Neural progenitor cell (in vitro differentiated cells): ENCODE measurements at regions not wholly inside any gene's neighbourhood (a gene's known extent, or its start where the extent isn't known, plus 50 kb on each side); places are given as distances from the start of the nearest gene placed in this dataset.

Source experiments
- DNase-seq: peaks from one replicate; pipeline ENCODE4 v3.0.0-alpha.2; 2016; ENCODE audit warnings: low spot score
- H2AFZ ChIP-seq: fragments of 200-600 bp; sonication (generic); replicated peaks from 2 replicates; pipeline ENCODE4 v1.6.1; 2016; ENCODE audit warnings: antibody characterized with exemption
- H3F3A ChIP-seq: fragments of 200-600 bp; sonication (generic); 2 replicates; pipeline ENCODE4 v1.6.1; 2016; ENCODE audit warnings: antibody characterized with exemption, low read depth
- H3K27ac ChIP-seq: fragments of 200-600 bp; sonication (generic); 2 replicates; pipeline ENCODE4 v1.5.1; 2016; ENCODE audit warnings: mild to moderate bottlenecking
- H3K27me3 ChIP-seq: fragments of 200-600 bp; sonication (generic); 2 replicates; pipeline ENCODE4 v1.6.1; 2016; ENCODE audit warnings: mild to moderate bottlenecking, moderate library complexity
- H3K36me3 ChIP-seq: fragments of 200-600 bp; sonication (generic); 2 replicates; pipeline ENCODE4 v1.5.1; 2016
- H3K4me1 ChIP-seq: fragments of 200-600 bp; sonication (generic); 2 replicates; pipeline ENCODE4 v1.6.1; 2016; ENCODE audit warnings: mixed run types
- H3K4me2 ChIP-seq: fragments of 200-600 bp; sonication (generic); 2 replicates; pipeline ENCODE4 v1.6.1; 2016
- H3K4me3 ChIP-seq: fragments of 200-600 bp; sonication (generic); 2 replicates; pipeline ENCODE4 v1.5.1; 2016
- H3K79me2 ChIP-seq: fragments of 200-600 bp; sonication (generic); 2 replicates; pipeline ENCODE4 v1.6.1; 2016; ENCODE audit warnings: low read depth
- H3K9ac ChIP-seq: fragments of 200-600 bp; sonication (generic); 2 replicates; pipeline ENCODE4 v1.6.1; 2016
- H3K9me3 ChIP-seq: fragments of 200-600 bp; sonication (generic); 2 replicates; pipeline ENCODE4 v1.5.1; 2016; ENCODE audit warnings: low read depth
- H4K20me1 ChIP-seq: fragments of 200-600 bp; sonication (generic); 2 replicates; pipeline ENCODE4 v1.6.1; 2016; ENCODE audit warnings: low read depth
- H3K27ac Mint-ChIP-seq: 3 replicates; pipeline ENCODE4 v1.8.0; 2021; ENCODE audit warnings: mixed read lengths
- H3K27me3 Mint-ChIP-seq: 2 replicates; pipeline ENCODE4 v1.8.0; 2022; ENCODE audit warnings: low read depth, mild to moderate bottlenecking, inconsistent platforms, moderate library complexity, mixed read lengths; ENCODE audit not compliant: insufficient read depth
- H3K36me3 Mint-ChIP-seq: 3 replicates; pipeline ENCODE4 v1.8.0; 2021; ENCODE audit warnings: mixed read lengths
- H3K4me1 Mint-ChIP-seq: 3 replicates; pipeline ENCODE4 v1.8.0; 2021; ENCODE audit warnings: mixed read lengths
- H3K4me3 Mint-ChIP-seq: 3 replicates; pipeline ENCODE4 v1.8.0; 2021; ENCODE audit warnings: mild to moderate bottlenecking, moderate library complexity, mixed read lengths
- H3K9me3 Mint-ChIP-seq: 3 replicates; pipeline ENCODE4 v1.8.0; 2020; ENCODE audit warnings: mixed read lengths
- EZH2 ChIP-seq: fragments of 200-600 bp; sonication (generic); IDR thresholded peaks from 2 replicates; pipeline ENCODE4 v1.6.1; 2017; ENCODE audit warnings: antibody characterized with exemption, mild to moderate bottlenecking, moderate library complexity
- EZH2phosphoT487 ChIP-seq: fragments of 200-600 bp; sonication (generic); IDR thresholded peaks from 2 replicates; pipeline ENCODE4 v1.6.1; 2017; ENCODE audit warnings: antibody characterized with exemption
- TF ChIP-seq, protein P1 (sequence below): fragments of 200-600 bp; sonication (generic); IDR thresholded peaks from 2 replicates; pipeline ENCODE4 v1.5.1; 2017; ENCODE audit warnings: antibody characterized with exemption, mild to moderate bottlenecking

DNA sequence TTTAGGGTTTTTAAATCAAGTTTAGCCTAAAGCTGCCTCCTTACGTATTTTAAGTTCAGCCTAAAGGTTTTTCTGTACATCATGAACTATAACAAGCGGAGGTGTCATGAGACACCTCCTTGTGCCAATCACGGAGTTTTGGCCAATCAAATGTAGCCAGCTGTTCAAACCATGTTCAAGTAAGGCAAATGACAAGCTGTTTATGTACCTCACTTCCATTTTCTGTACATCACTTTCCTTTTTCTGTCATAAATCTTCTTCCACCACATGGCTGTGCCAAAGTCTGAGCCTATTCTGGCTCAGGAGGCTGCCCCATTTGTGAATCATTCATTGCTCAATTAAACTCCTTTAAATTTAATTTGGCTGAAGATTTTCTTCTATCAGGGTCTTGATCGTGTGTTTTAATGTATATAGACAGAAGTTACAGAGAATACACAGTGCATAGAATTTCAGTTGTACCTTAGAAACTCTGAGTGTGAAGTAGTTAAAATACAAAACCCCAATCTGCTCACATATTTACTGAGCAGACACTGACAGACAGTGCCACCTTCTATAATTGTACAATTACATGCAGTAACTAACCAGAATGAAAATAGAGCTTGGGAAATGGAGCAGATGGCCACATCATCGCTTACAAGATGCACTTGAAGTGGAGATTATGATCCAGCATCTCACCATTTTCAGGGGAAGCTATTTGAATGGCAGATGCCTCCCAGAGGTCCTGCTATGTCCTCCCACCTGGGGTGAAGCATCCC is 76.9 kb upstream of the LANCL2 start:
- Histone ChIP-seq H3K4me2 (no peak overlapping the region), H3K79me2 (no peaks in the 10 kb centered on the region), H4K20me1 (no peaks in the 10 kb centered on the region), H3K9me3 (no peaks in the 10 kb centered on the region), H3K27me3 (no peaks in the 10 kb centered on the region), H3K27ac (no peak overlapping the region), H3K9ac (no peak overlapping the region), H3K4me1 (no peaks in the 10 kb centered on the region), H3K4me3 (no peak overlapping the region), H2AFZ (no peak overlapping the region), H3F3A (no peaks in the 10 kb centered on the region), H3K36me3 (no peaks in the 10 kb centered on the region)
- H3K27me3 Mint-ChIP-seq, result peaks cover 2% of the 10 kb centered on the region
- no peaks in the 10 kb centered on the region for H3K4me1 Mint-ChIP-seq
- DNase-seq, result no peak
- no peaks in the 10 kb centered on the region for H3K9me3 Mint-ChIP-seq
- TF ChIP-seq EZH2phosphoT487 (no peak), EZH2 (no peak)
- TF ChIP-seq, protein P1, sequence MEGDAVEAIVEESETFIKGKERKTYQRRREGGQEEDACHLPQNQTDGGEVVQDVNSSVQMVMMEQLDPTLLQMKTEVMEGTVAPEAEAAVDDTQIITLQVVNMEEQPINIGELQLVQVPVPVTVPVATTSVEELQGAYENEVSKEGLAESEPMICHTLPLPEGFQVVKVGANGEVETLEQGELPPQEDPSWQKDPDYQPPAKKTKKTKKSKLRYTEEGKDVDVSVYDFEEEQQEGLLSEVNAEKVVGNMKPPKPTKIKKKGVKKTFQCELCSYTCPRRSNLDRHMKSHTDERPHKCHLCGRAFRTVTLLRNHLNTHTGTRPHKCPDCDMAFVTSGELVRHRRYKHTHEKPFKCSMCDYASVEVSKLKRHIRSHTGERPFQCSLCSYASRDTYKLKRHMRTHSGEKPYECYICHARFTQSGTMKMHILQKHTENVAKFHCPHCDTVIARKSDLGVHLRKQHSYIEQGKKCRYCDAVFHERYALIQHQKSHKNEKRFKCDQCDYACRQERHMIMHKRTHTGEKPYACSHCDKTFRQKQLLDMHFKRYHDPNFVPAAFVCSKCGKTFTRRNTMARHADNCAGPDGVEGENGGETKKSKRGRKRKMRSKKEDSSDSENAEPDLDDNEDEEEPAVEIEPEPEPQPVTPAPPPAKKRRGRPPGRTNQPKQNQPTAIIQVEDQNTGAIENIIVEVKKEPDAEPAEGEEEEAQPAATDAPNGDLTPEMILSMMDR, result no peak
- H3K36me3 Mint-ChIP-seq, result no peaks in the 10 kb centered on the region
- no peak overlapping the region for H3K27ac Mint-ChIP-seq
- no peak overlapping the region for H3K4me3 Mint-ChIP-seq

- peaks cover 2% of the 10 kb centered on the region for H3K27me3 Mint-ChIP-seq
- H3K27me3 ChIP-seq, result no peaks in the 10 kb centered on the region
- H3K27ac Mint-ChIP-seq, result no peak overlapping the region
- H3K36me3 ChIP-seq, result no peaks in the 10 kb centered on the region
- no peak overlapping the region for H2AFZ ChIP-seq
- no peaks in the 10 kb centered on the region for H3K79me2 ChIP-seq
- H4K20me1 ChIP-seq, result no peaks in the 10 kb centered on the region
- H3K27ac ChIP-seq, result no peak overlapping the region
- H3K36me3 Mint-ChIP-seq, result no peaks in the 10 kb centered on the region
- no peak overlapping the region for H3K4me2 ChIP-seq
- no peak overlapping the region for H3K9ac ChIP-seq
- no peak for DNase-seq
- H3K9me3 ChIP-seq, result no peaks in the 10 kb centered on the region
- no peak overlapping the region for H3K4me3 ChIP-seq
- no peak overlapping the region for H3K4me3 Mint-ChIP-seq
- H3K4me1 Mint-ChIP-seq, result no peaks in the 10 kb centered on the region
- no peaks in the 10 kb centered on the region for H3F3A ChIP-seq
- H3K4me1 ChIP-seq, result no peaks in the 10 kb centered on the region
- no peaks in the 10 kb centered on the region for H3K9me3 Mint-ChIP-seq
- TF ChIP-seq EZH2 (no peak), EZH2phosphoT487 (no peak)
- TF ChIP-seq, protein P1, result no peak
Observed at GRCh38 chr7:55296070-55296469, 69.1 kb upstream of the LANCL2 start.

DNA sequence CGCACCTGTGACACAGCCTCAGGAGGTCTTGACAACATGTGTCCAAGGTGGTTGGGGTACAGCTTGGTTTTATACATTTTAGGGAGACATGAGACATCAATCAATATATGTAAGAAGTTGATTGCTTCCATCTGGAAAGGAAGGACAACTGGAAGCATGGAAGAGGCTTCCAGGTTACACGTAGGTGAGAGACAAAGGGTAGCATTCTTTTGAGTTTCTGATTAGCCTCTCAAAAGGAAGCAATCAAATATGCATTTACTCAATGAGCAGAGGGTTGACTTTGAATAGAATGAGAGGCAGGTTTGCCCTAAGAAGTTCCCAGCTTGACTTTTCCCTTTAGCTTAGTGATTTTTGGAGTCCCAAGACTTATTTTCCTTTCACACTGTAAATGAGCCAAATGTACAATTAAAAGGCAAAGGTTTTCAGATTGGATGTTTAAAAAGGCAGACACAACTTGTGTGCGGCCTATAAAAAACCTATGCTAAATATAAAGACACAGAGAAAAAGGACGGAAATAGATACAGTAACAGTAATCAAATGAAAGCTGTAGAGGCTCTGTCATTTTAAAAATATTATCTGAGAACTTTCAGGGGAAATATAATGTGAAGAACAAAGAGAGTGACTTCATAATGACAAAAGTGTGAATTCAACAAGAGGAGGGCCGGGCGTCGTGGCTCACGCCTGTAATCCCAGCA is 65.7 kb upstream of the LANCL2 start:
- Mint-ChIP-seq H3K27ac (no peak overlapping the region), H3K4me3 (no peak overlapping the region), H3K9me3 (no peaks in the 10 kb centered on the region), H3K36me3 (no peaks in the 10 kb centered on the region), H3K4me1 (no peaks in the 10 kb centered on the region), H3K27me3 (peaks cover 6% of the 10 kb centered on the region)
- no peaks in the 10 kb centered on the region for H4K20me1 ChIP-seq
- no peaks in the 10 kb centered on the region for H3K27me3 ChIP-seq
- DNase-seq, result no peak
- no peaks in the 10 kb centered on the region for H3K9me3 ChIP-seq
- no peaks in the 10 kb centered on the region for H3K79me2 ChIP-seq
- H3K9ac ChIP-seq, result no peak overlapping the region
- no peaks in the 10 kb centered on the region for H3K4me1 ChIP-seq
- H3K4me2 ChIP-seq, result no peak overlapping the region
- no peak overlapping the region for H3K27ac ChIP-seq
- no peaks in the 10 kb centered on the region for H3K36me3 ChIP-seq
- TF ChIP-seq EZH2phosphoT487 (no peak), EZH2 (no peak)
- TF ChIP-seq, protein P1, result no peak
- no peak overlapping the region for H2AFZ ChIP-seq
- no peak overlapping the region for H3K4me3 ChIP-seq
- no peaks in the 10 kb centered on the region for H3F3A ChIP-seq
